HG03060 (cell line): ENCODE measurements at regions not wholly inside any gene's neighbourhood (a gene's known extent, or its start where the extent isn't known, plus 50 kb on each side); places are given as distances from the start of the nearest gene placed in this dataset.
"Not testable (repeated sequence)": the region's sequence is repeated elsewhere in the genome, so short reads cannot be mapped to it uniquely, and the experiment has no call there.

Source experiments
- ATAC-seq: cut with Tn5 transposase; IDR thresholded peaks from one replicate; pipeline ENCODE4 v1.9.1; 2021; ENCODE audit warnings: low read depth, moderate number of reproducible peaks; ENCODE audit not compliant: unreplicated experiment

- ATAC-seq = not testable (repeated sequence)
These were observed 186.7 kb downstream of the SPATA31A6 start for GRCh38 chr9:42370172-42370571.

- ATAC-seq = not testable (repeated sequence)
These were observed 188.0 kb downstream of the SPATA31A6 start for GRCh38 chr9:42371417-42371816.

GRCh38 chr9:42377530-42378417 is 194.3 kb downstream of the SPATA31A6 start:
- not testable (repeated sequence) for ATAC-seq

GRCh38 chr9:42378418-42378815 is 195.0 kb downstream of the SPATA31A6 start:
- ATAC-seq = no peak

- ATAC-seq = not testable (repeated sequence)
These were observed 196.1 kb downstream of the SPATA31A6 start for GRCh38 chr9:42379602-42380001.

- not testable (repeated sequence) for ATAC-seq
These were observed 201.1 kb downstream of the SPATA31A6 start for GRCh38 chr9:42384585-42384984.

GRCh38 chr9:42385574-42386120 is 202.2 kb downstream of the SPATA31A6 start:
- not testable (repeated sequence) for ATAC-seq

GRCh38 chr9:42386477-42386876 is 203.0 kb downstream of the SPATA31A6 start:
- no peak for ATAC-seq

- no peak for ATAC-seq
These were observed 204.8 kb downstream of the SPATA31A6 start for GRCh38 chr9:42388146-42388690.

- ATAC-seq = no peak
These were observed 205.4 kb downstream of the SPATA31A6 start for GRCh38 chr9:42388846-42389245.

GRCh38 chr9:42392773-42393455 is 209.5 kb downstream of the SPATA31A6 start:
- not testable (repeated sequence) for ATAC-seq

- no peak for ATAC-seq
These were observed 212.9 kb downstream of the SPATA31A6 start for GRCh38 chr9:42396318-42396717.

- ATAC-seq = not testable (repeated sequence)
These were observed 213.9 kb downstream of the SPATA31A6 start for GRCh38 chr9:42397336-42397735.

- ATAC-seq = not testable (repeated sequence)
These were observed 219.5 kb downstream of the SPATA31A6 start for GRCh38 chr9:42402919-42403318.

- ATAC-seq = not testable (repeated sequence)
These were observed 226.1 kb downstream of the SPATA31A6 start for GRCh38 chr9:42409581-42409980.

- ATAC-seq = not testable (repeated sequence)
These were observed 228.9 kb downstream of the SPATA31A6 start for GRCh38 chr9:42412354-42412753.

- not testable (repeated sequence) for ATAC-seq
These were observed 231.4 kb downstream of the SPATA31A6 start for GRCh38 chr9:42414865-42415264.

GRCh38 chr9:42419652-42420051 is 236.2 kb downstream of the SPATA31A6 start:
- not testable (repeated sequence) for ATAC-seq

- peak; percentile 52 for ATAC-seq
These were observed 236.9 kb downstream of the SPATA31A6 start for GRCh38 chr9:42420324-42420723.

- not testable (repeated sequence) for ATAC-seq
These were observed 238.2 kb downstream of the SPATA31A6 start for GRCh38 chr9:42421630-42422029.
